Prostate gland (tissue), 2 donors: ENCODE measurements at regions not wholly inside any gene's neighbourhood (a gene's known extent, or its start where the extent isn't known, plus 50 kb on each side); places are given as distances from the start of the nearest gene placed in this dataset.

Experiments used
- POLR2AphosphoS5 ChIP-seq: sonication (generic); formaldehyde crosslinking; IDR thresholded peaks from one replicate; pipeline ENCODE4 v1.6.1; 2017; ENCODE audit warnings: antibody characterized with exemption
- TF ChIP-seq, protein P1 (sequence below), 4 experiments: fragments of 200-600 bp in 2 of 4; fragments of 450-650 bp in 2 of 4; sonication (generic) in 2 of 4; IDR thresholded peaks; 1 replicate in 3 of 4; 2 replicates in 1 of 4; pipeline ENCODE4 v1.5.1; 2016 to 2019; ENCODE audit warnings: antibody characterized with exemption in 4 of 4, mild to moderate bottlenecking in 2 of 4, moderate library complexity in 2 of 4

DNA sequence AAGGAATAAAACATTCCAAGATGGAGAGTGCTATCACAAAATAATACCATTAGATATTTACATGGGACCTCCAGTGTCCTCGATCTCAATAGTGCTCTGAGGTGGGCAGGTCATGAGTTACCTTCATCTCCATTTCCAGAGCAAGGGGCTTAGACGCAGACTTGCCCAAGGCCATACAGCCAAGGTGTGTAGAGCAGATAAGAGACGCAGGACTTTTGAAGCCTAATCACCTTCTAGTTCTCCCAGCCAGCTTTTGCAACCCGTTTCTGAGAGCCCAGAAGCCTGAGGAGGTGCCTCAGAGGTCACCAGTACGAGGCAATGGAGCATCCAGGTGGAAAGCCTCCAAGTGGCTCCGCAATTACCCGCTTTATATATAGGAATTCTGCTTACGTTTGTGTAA, 294.7 kb downstream of the LNPK start:
- TF ChIP-seq POLR2AphosphoS5 = no peak
- TF ChIP-seq, protein P1, sequence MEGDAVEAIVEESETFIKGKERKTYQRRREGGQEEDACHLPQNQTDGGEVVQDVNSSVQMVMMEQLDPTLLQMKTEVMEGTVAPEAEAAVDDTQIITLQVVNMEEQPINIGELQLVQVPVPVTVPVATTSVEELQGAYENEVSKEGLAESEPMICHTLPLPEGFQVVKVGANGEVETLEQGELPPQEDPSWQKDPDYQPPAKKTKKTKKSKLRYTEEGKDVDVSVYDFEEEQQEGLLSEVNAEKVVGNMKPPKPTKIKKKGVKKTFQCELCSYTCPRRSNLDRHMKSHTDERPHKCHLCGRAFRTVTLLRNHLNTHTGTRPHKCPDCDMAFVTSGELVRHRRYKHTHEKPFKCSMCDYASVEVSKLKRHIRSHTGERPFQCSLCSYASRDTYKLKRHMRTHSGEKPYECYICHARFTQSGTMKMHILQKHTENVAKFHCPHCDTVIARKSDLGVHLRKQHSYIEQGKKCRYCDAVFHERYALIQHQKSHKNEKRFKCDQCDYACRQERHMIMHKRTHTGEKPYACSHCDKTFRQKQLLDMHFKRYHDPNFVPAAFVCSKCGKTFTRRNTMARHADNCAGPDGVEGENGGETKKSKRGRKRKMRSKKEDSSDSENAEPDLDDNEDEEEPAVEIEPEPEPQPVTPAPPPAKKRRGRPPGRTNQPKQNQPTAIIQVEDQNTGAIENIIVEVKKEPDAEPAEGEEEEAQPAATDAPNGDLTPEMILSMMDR (IDR thresholded peaks at IDR 0.05) = no peak
